Colonic mucosa (tissue), 4 donors: ENCODE measurements at regions not wholly inside any gene's neighbourhood (a gene's known extent, or its start where the extent isn't known, plus 50 kb on each side); places are given as distances from the start of the nearest gene placed in this dataset.

ENCODE experiments used
- DNase-seq: peaks from one replicate; pipeline ENCODE4 v3.0.0-alpha.2; 2020
- H3K27ac ChIP-seq: fragments of 200-600 bp; one replicate; pipeline ENCODE4 v1.8.0; 2021
- H3K27me3 ChIP-seq: fragments of 200-600 bp; one replicate; pipeline ENCODE4 v1.8.0; 2021
- H3K36me3 ChIP-seq: fragments of 200-600 bp; one replicate; pipeline ENCODE4 v1.8.0; 2021
- H3K4me1 ChIP-seq: fragments of 200-600 bp; one replicate; pipeline ENCODE4 v1.8.0; 2021; ENCODE audit warnings: mild to moderate bottlenecking
- H3K4me3 ChIP-seq: fragments of 200-600 bp; one replicate; pipeline ENCODE4 v1.8.0; 2021
- H3K9ac ChIP-seq, 2 donors: one replicate each; pipeline ENCODE4 v1.7.0; 2013; ENCODE audit warnings: control low read depth in 2 of 2, low read depth in 2 of 2, low read length in 2 of 2
- H3K9me3 ChIP-seq: fragments of 200-600 bp; one replicate; pipeline ENCODE4 v1.8.0; 2021
- intact Hi-C: fragments of 100-400 bp; cut with DNase I; formaldehyde crosslinking; loops from one replicate; pipeline ENCODE4 v1.14.1; 2022
- TF ChIP-seq, protein P1 (sequence below): fragments of 200-600 bp; IDR thresholded peaks from one replicate; pipeline ENCODE4 v1.8.0; 2022; ENCODE audit warnings: antibody characterized with exemption, mild to moderate bottlenecking
- donor health status: healthy.
- donor health status: DM: no; HTN: no; CAD: no.
- donor health status: DM: no; HTN: no; CAD: no.

- Histone ChIP-seq H3K4me3 (no peak overlapping the region), H3K9me3 (no peaks in the 10 kb centered on the region), H3K9ac (no peak overlapping the region), H3K36me3 (no peaks in the 10 kb centered on the region), H3K27ac (no peak overlapping the region), H3K4me1 (no peaks in the 10 kb centered on the region), H3K27me3 (no peaks in the 10 kb centered on the region)
- intact Hi-C loops, result no loop called here
- DNase-seq, result no peak
- TF ChIP-seq, protein P1, sequence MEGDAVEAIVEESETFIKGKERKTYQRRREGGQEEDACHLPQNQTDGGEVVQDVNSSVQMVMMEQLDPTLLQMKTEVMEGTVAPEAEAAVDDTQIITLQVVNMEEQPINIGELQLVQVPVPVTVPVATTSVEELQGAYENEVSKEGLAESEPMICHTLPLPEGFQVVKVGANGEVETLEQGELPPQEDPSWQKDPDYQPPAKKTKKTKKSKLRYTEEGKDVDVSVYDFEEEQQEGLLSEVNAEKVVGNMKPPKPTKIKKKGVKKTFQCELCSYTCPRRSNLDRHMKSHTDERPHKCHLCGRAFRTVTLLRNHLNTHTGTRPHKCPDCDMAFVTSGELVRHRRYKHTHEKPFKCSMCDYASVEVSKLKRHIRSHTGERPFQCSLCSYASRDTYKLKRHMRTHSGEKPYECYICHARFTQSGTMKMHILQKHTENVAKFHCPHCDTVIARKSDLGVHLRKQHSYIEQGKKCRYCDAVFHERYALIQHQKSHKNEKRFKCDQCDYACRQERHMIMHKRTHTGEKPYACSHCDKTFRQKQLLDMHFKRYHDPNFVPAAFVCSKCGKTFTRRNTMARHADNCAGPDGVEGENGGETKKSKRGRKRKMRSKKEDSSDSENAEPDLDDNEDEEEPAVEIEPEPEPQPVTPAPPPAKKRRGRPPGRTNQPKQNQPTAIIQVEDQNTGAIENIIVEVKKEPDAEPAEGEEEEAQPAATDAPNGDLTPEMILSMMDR, result no peak
These were observed 322.4 kb downstream of the TNS1 start for GRCh38 chr2:217680381-217680780.

DNA sequence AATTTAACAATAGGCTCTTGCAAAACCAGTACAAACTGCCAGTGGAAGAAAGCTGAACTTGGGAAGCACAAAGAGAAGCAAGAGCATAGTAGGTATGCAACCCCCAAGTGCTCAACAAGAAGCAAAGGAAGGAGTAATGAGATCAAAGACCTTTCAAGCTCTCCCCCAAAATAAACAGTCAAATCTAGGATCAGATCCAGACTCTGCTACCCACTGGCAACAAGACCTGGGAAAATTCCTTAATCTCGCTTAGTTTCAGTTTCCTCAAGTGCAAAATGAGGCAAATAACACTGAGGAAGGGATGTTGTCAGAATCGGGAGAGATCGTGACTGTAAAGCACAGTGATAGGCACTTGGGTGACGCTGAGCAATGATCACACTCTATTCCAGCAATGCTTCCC, 329.2 kb downstream of the TNS1 start:
- intact Hi-C loops, result no loop called here
- Histone ChIP-seq H3K9me3 (no peaks in the 10 kb centered on the region), H3K9ac (no peak overlapping the region), H3K4me1 (no peaks in the 10 kb centered on the region), H3K27me3 (no peaks in the 10 kb centered on the region), H3K27ac (no peak overlapping the region), H3K36me3 (no peaks in the 10 kb centered on the region), H3K4me3 (no peak overlapping the region)
- TF ChIP-seq, protein P1, result no peak
- no peak for DNase-seq

DNA sequence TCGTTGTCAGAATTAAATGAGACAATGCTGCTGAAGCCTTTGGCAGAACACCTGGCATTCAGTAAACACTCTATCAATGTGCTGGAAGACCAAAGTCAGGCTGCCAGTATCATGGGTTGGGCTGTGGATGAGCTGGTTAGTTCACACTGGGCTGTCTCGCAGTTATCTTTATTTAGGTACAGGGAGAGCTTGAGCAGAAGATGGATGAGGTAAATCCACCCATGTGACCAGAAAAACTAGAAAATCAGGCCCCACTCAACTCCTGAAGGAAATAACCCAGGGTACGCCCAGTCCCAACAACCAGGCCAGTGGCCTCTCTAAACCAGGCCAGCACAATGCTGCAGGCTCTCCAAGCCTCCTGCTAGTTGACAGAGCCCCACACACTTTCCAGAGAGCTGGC, 330.3 kb downstream of the TNS1 start:
- Histone ChIP-seq H3K27ac (no peak overlapping the region), H3K27me3 (no peaks in the 10 kb centered on the region), H3K4me3 (no peak overlapping the region), H3K9ac (no peak overlapping the region), H3K4me1 (no peaks in the 10 kb centered on the region), H3K9me3 (no peaks in the 10 kb centered on the region), H3K36me3 (no peaks in the 10 kb centered on the region)
- no peak for DNase-seq
- intact Hi-C loops, result no loop called here
- TF ChIP-seq, protein P1, result no peak

GRCh38 chr2:217671871-217672270, 330.9 kb downstream of the TNS1 start:
- H3K36me3 ChIP-seq, result no peaks in the 10 kb centered on the region
- no peak overlapping the region for H3K9ac ChIP-seq
- intact Hi-C loops, result no loop called here
- H3K27me3 ChIP-seq, result no peaks in the 10 kb centered on the region
- TF ChIP-seq, protein P1, result no peak
- no peaks in the 10 kb centered on the region for H3K9me3 ChIP-seq
- H3K4me1 ChIP-seq, result no peaks in the 10 kb centered on the region
- H3K4me3 ChIP-seq, result no peak overlapping the region
- H3K27ac ChIP-seq, result no peak overlapping the region
- no peak for DNase-seq

GRCh38 chr2:217671075-217671474, 331.7 kb downstream of the TNS1 start:
- Histone ChIP-seq H3K36me3 (no peaks in the 10 kb centered on the region), H3K4me1 (no peaks in the 10 kb centered on the region), H3K9me3 (no peaks in the 10 kb centered on the region), H3K4me3 (no peak overlapping the region), H3K27me3 (no peaks in the 10 kb centered on the region), H3K27ac (no peak overlapping the region), H3K9ac (no peak overlapping the region)
- DNase-seq, result no peak
- TF ChIP-seq, protein P1, result no peak
- intact Hi-C loops, result no loop called here

- Histone ChIP-seq H3K9me3 (no peaks in the 10 kb centered on the region), H3K4me1 (no peaks in the 10 kb centered on the region), H3K4me3 (no peak overlapping the region), H3K27me3 (no peaks in the 10 kb centered on the region), H3K27ac (no peak overlapping the region), H3K36me3 (no peaks in the 10 kb centered on the region), H3K9ac (no peak overlapping the region)
- no peak for DNase-seq
- intact Hi-C loops, result no loop called here
- TF ChIP-seq, protein P1, result no peak
These were observed 333.0 kb downstream of the TNS1 start for GRCh38 chr2:217669831-217670230.
